Dedifferentiated amniotic fluid mesenchymal stem cell (primary cell): ENCODE measurements at regions not wholly inside any gene's neighbourhood (a gene's known extent, or its start where the extent isn't known, plus 50 kb on each side); places are given as distances from the start of the nearest gene placed in this dataset.

Source experiments
- DNase-seq: peaks from one replicate; pipeline ENCODE4 v3.0.0-alpha.2; 2016; ENCODE audit errors: extremely low spot score

- no peak for DNase-seq
These were observed 314.1 kb downstream of the CD83 start for GRCh38 chr6:14431385-14432330.

- no peak for DNase-seq
These were observed 317.5 kb downstream of the CD83 start for GRCh38 chr6:14434916-14435690.

- no peak for DNase-seq
These were observed 319.1 kb downstream of the CD83 start for GRCh38 chr6:14436592-14437132.

- DNase-seq = no peak
These were observed 321.8 kb downstream of the CD83 start for GRCh38 chr6:14439419-14439818.

- no peak for DNase-seq
These were observed 322.8 kb downstream of the CD83 start for GRCh38 chr6:14440215-14440910.

- no peak for DNase-seq
These were observed 323.6 kb downstream of the CD83 start for GRCh38 chr6:14440940-14441781.

GRCh38 chr6:14442242-14442641 lies 324.7 kb downstream of the CD83 start:
- DNase-seq = no peak

- no peak for DNase-seq
These were observed 326.2 kb downstream of the CD83 start for GRCh38 chr6:14443629-14444268.

GRCh38 chr6:14444295-14444972 lies 326.9 kb downstream of the CD83 start:
- no peak for DNase-seq

- DNase-seq = no peak
These were observed 329.7 kb downstream of the CD83 start for GRCh38 chr6:14447240-14447639.

GRCh38 chr6:14448246-14448645 lies 330.7 kb downstream of the CD83 start:
- no peak for DNase-seq

- DNase-seq = no peak
These were observed 332.5 kb downstream of the CD83 start for GRCh38 chr6:14450133-14450504.

GRCh38 chr6:14450578-14450977 lies 333.0 kb downstream of the CD83 start:
- no peak for DNase-seq

- no peak for DNase-seq
These were observed 334.2 kb downstream of the CD83 start for GRCh38 chr6:14451594-14452374.

GRCh38 chr6:14452567-14453527 lies 335.3 kb downstream of the CD83 start:
- no peak for DNase-seq

- DNase-seq = no peak
These were observed 336.3 kb downstream of the CD83 start for GRCh38 chr6:14453712-14454472.

GRCh38 chr6:14454473-14454775 lies 336.9 kb downstream of the CD83 start:
- no peak for DNase-seq
